ENCODE measurements at regions not wholly inside any gene's neighbourhood (a gene's known extent, or its start where the extent isn't known, plus 50 kb on each side); places are given as distances from the start of the nearest gene placed in this dataset.

DNA sequence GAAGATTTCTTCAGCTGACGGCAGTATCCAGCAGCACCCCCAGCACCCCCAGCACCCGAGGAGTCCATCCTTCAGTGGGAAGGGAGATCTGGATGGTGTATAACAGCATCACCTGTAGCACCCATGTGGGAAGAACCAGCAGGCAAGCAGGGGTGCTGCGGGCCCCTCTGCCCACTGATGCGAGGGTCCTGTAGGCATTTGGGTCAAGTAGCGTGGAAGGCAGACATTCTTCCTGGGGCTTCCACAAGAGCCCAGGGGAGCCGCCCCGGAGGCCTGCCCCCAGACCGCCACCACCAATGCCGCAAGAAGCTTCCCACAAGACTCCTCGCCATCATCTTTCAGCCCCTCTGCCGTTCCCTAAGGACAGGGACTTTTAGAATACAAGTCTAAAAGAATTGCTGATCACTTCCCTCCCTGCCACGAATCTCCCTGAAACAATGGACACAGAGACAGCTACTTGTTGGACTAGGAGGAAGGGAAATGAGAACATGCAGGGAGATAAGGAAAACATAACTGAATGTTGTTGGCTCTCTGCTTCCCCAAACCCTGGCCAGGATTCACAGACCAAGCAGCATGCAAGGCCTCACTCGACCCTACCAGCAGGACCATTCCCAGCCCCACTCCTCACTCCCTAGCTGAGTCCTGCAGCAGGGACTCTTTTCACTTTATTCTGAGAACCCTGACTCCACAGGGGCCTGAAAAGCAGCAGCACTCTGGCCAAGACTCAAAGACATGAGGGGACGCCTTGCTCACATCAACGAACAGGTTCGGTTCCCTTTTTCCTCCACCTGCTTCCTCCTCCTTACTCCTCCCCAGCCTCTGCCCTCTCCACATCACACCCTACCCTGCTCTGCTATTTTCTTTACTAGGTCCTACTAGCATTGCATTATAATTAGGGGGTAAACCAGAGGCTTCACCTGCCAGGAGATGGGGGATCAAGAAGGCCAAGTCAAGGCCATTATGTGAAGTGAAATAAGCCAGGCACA lies 164.5 kb downstream of the HERPUD2 start (continued):
- TF ChIP-seq RFX5 (IDR thresholded peaks at IDR 0.05; ENCODE audit: low read depth, low read length), result no peak

- H3K9me3 ChIP-seq (ENCODE audit: control insufficient read depth, insufficient read depth, low read length), result no peaks in the 10 kb centered on the region
- TF ChIP-seq NFE2L2 (IDR thresholded peaks at IDR 0.05; ENCODE audit: low read depth, low read length) (no peak), MAFK (IDR thresholded peaks at IDR 0.05; ENCODE audit: low read depth, low read length) (no peak)
- TF ChIP-seq, protein P1, sequence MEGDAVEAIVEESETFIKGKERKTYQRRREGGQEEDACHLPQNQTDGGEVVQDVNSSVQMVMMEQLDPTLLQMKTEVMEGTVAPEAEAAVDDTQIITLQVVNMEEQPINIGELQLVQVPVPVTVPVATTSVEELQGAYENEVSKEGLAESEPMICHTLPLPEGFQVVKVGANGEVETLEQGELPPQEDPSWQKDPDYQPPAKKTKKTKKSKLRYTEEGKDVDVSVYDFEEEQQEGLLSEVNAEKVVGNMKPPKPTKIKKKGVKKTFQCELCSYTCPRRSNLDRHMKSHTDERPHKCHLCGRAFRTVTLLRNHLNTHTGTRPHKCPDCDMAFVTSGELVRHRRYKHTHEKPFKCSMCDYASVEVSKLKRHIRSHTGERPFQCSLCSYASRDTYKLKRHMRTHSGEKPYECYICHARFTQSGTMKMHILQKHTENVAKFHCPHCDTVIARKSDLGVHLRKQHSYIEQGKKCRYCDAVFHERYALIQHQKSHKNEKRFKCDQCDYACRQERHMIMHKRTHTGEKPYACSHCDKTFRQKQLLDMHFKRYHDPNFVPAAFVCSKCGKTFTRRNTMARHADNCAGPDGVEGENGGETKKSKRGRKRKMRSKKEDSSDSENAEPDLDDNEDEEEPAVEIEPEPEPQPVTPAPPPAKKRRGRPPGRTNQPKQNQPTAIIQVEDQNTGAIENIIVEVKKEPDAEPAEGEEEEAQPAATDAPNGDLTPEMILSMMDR (conservative IDR thresholded peaks at IDR 0.05; ENCODE audit: low read depth, low read length), result no peak
- DNase-seq (no peak), ATAC-seq (ENCODE audit: low read depth) (no peak)
- no peaks in the 10 kb centered on the region for H4K20me1 ChIP-seq (ENCODE audit: insufficient read depth, low read length)
- no peak overlapping the region for H3K56ac ChIP-seq (ENCODE audit: extremely low read depth, insufficient read depth, low read length)
- no peak overlapping the region for H2BK20ac ChIP-seq (ENCODE audit: low read depth, low read length)
- no TSS peak for BruUV-seq (replicated peaks)
- H3K9me1 ChIP-seq (ENCODE audit: insufficient read depth, low read length), result no peaks in the 10 kb centered on the region
- H3K4me1 ChIP-seq (ENCODE audit: control insufficient read depth, insufficient read depth, low read length), result no peaks in the 10 kb centered on the region
- no peaks in the 10 kb centered on the region for H3K79me1 ChIP-seq (ENCODE audit: low read depth in 1 of 2, low read length in 2 of 2)
- no peaks in the 10 kb centered on the region for H3K36me3 ChIP-seq (ENCODE audit: control insufficient read depth, insufficient read depth, low read length)
- no peak overlapping the region for H2BK5ac ChIP-seq (ENCODE audit: low read depth, low read length, poor library complexity, severe bottlenecking)
- H2BK120ac ChIP-seq (ENCODE audit: low read depth, low read length), result no peak overlapping the region
- no peak overlapping the region for H3K9ac ChIP-seq (ENCODE audit: low read depth, low read length)
- in situ Hi-C loops (cut with MboI; ENCODE audit: low sequenced_read_pairs), result loop anchor here (25.0 kb wide), 1 partner anchor 467 kb away; no protein-coding TSS in a partner anchor
- no peak overlapping the region for H2AK9ac ChIP-seq (replicated peaks; ENCODE audit: low read depth, low read length, poor library complexity)
- H2BK15ac ChIP-seq (ENCODE audit: low read depth, low read length), result no peak overlapping the region
- no peak overlapping the region for H3K18ac ChIP-seq (ENCODE audit: low read depth, low read length)
- ChIA-PET CTCF (no interaction called here), POLR2A (ENCODE audit: unreplicated experiment) (no interaction called here)
- H3K23ac ChIP-seq (ENCODE audit: low read depth, low read length), result no peak overlapping the region
- H3K4ac ChIP-seq (ENCODE audit: low read depth, low read length), result no peak overlapping the region
- dilution Hi-C loops (cut with HindIII; ENCODE audit: low sequenced_read_pairs, unreplicated experiment), result no loop called here
- H2AFZ ChIP-seq (replicated peaks; ENCODE audit: low read length, poor library complexity), result no peak overlapping the region
- intact Hi-C loops (cut with micrococcal nuclease), result loop anchor here (10.0 kb wide), 2 partner anchors 455 to 765 kb away; no protein-coding TSS in a partner anchor
- H2AK5ac ChIP-seq (ENCODE audit: low read depth, low read length), result no peak overlapping the region
- no CpG with 5 or more reads among the region's 6 CpGs for WGBS, 2 experiments (ENCODE audit: extremely low coverage in 2 of 2, insufficient read length in 1 of 2)
- no peak overlapping the region for H4K5ac ChIP-seq (ENCODE audit: low read depth, low read length)
- H3K4me2 ChIP-seq (ENCODE audit: low read depth, low read length), result no peak overlapping the region
- H3K14ac ChIP-seq (replicated peaks; ENCODE audit: low read depth, low read length), result no peak overlapping the region
- no peak overlapping the region for H4K91ac ChIP-seq (ENCODE audit: insufficient read depth, low read depth, low read length)
- H3K27me3 ChIP-seq (ENCODE audit: control insufficient read depth, insufficient read depth, low read length), result peaks cover 23% of the 10 kb centered on the region
- H4K8ac ChIP-seq (ENCODE audit: low read depth in 2 of 2, low read length in 2 of 2), result no peak overlapping the region
- H3K4me3 ChIP-seq (ENCODE audit: insufficient read depth, low read depth, low read length), result no peak overlapping the region
- H3K27ac ChIP-seq (ENCODE audit: insufficient read depth, low read length), result no peak overlapping the region
Observed at GRCh38 chr7:35529713-35530112, 165.2 kb downstream of the HERPUD2 start.

Data from IMR-90 (cell line).